Right lobe of liver (tissue), 4 donors: ENCODE measurements at regions not wholly inside any gene's neighbourhood (a gene's known extent, or its start where the extent isn't known, plus 50 kb on each side); places are given as distances from the start of the nearest gene placed in this dataset.

Experiments used
- CTCF ChIP-seq, 4 donors: fragments of 200-600 bp in 3 of 4; fragments of 450-650 bp in 1 of 4; IDR thresholded peaks; one replicate each; pipeline versions ENCODE4 v1.5.1 to v1.8.0; 2016 to 2022; ENCODE audit warnings: antibody characterized with exemption in 4 of 4, mild to moderate bottlenecking in 2 of 4
- POLR2A ChIP-seq: fragments of 450-650 bp; IDR thresholded peaks from one replicate; pipeline ENCODE4 v1.6.1; 2017; ENCODE audit warnings: antibody characterized with exemption, mild to moderate bottlenecking
- donor health status: DM: no; HTN: no; CAD: no.
- donor health status: DM: no; HTN: no; CAD: no.
- donor health status: DM: no; HTN: yes; CAD: no.

- TF ChIP-seq CTCF (IDR thresholded peaks at IDR 0.05) (no peak), POLR2A (no peak)
Measured at GRCh38 chr4:27985522-27985921, 1124.9 kb downstream of the STIM2 start.
